Mesenchymal stem cell (in vitro differentiated cells and primary cell): ENCODE measurements at regions not wholly inside any gene's neighbourhood (a gene's known extent, or its start where the extent isn't known, plus 50 kb on each side); places are given as distances from the start of the nearest gene placed in this dataset.
A peak's percentile ranks its signal among the peaks of the same experiment; 100 is the strongest.

Source experiments
- DNase-seq: peaks from one replicate; pipeline ENCODE4 v3.0.0-alpha.2; 2013
- H2AFZ ChIP-seq: one replicate; pipeline ENCODE4 v1.6.1; 2013; ENCODE audit warnings: low read depth, mild to moderate bottlenecking, control low read depth, inconsistent platforms, low read length, moderate library complexity
- H2AK5ac ChIP-seq: 2 replicates; pipeline ENCODE4 v1.6.1; 2013; ENCODE audit warnings: low read length, moderate library complexity, mild to moderate bottlenecking, inconsistent platforms; ENCODE audit not compliant: severe bottlenecking
- H2BK120ac ChIP-seq: one replicate; pipeline ENCODE4 v1.6.1; 2013; ENCODE audit warnings: low read depth, mild to moderate bottlenecking, inconsistent platforms, low read length, moderate library complexity
- H2BK12ac ChIP-seq, 2 experiments: one replicate each; pipeline ENCODE4 v1.6.1; 2013; ENCODE audit warnings: inconsistent platforms in 2 of 2, low read length in 2 of 2, mild to moderate bottlenecking in 2 of 2, moderate library complexity in 2 of 2, control low read depth in 1 of 2
- H2BK15ac ChIP-seq: one replicate; pipeline ENCODE4 v1.6.1; 2013; ENCODE audit warnings: mild to moderate bottlenecking, low read depth, inconsistent platforms; ENCODE audit not compliant: poor library complexity, severe bottlenecking
- H2BK5ac ChIP-seq: 2 replicates; pipeline ENCODE4 v1.6.1; 2013; ENCODE audit warnings: low read depth, mild to moderate bottlenecking, low read length, control low read depth, inconsistent platforms; ENCODE audit not compliant: poor library complexity, severe bottlenecking
- H3K14ac ChIP-seq, 2 experiments: one replicate each; pipeline ENCODE4 v1.6.1; 2013; ENCODE audit warnings: inconsistent platforms in 2 of 2, low read length in 2 of 2, control low read depth in 1 of 2, mild to moderate bottlenecking in 1 of 2, moderate library complexity in 1 of 2
- H3K18ac ChIP-seq, 2 experiments: one replicate each; pipeline ENCODE4 v1.6.1; 2013; ENCODE audit warnings: inconsistent platforms in 2 of 2, low read length in 2 of 2, control low read depth in 1 of 2, low read depth in 1 of 2, mild to moderate bottlenecking in 1 of 2
- H3K23ac ChIP-seq, 2 experiments: one replicate each; pipeline ENCODE4 v1.6.1; 2013; ENCODE audit warnings: inconsistent platforms in 2 of 2, low read length in 2 of 2, mild to moderate bottlenecking in 2 of 2, moderate library complexity in 2 of 2, control low read depth in 1 of 2
- H3K27ac ChIP-seq: 2 replicates; pipeline ENCODE4 v1.5.1; 2013; ENCODE audit warnings: mild to moderate bottlenecking, moderate library complexity, low read length, control low read depth, inconsistent platforms; ENCODE audit not compliant: poor library complexity, severe bottlenecking
- H3K27me3 ChIP-seq, 2 experiments: 2 replicates each; pipeline versions ENCODE4 v1.6.1 to v1.7.0; 2013; ENCODE audit warnings: low read length in 2 of 2, mild to moderate bottlenecking in 2 of 2, moderate library complexity in 2 of 2, control low read depth in 1 of 2, inconsistent platforms in 1 of 2; ENCODE audit not compliant: control insufficient read depth in 1 of 2, insufficient read depth in 1 of 2
- H3K36me3 ChIP-seq, 2 experiments: 2 replicates each; pipeline versions ENCODE4 v1.6.1 to v1.7.0; 2013; ENCODE audit warnings: low read length in 2 of 2, control low read depth in 1 of 2, inconsistent platforms in 1 of 2, low read depth in 1 of 2, mild to moderate bottlenecking in 1 of 2; ENCODE audit not compliant: insufficient read depth in 2 of 2, control insufficient read depth in 1 of 2
- H3K4ac ChIP-seq, 2 experiments: one replicate each; pipeline ENCODE4 v1.6.1; 2013; ENCODE audit warnings: inconsistent platforms in 2 of 2, low read length in 2 of 2, mild to moderate bottlenecking in 2 of 2, moderate library complexity in 2 of 2, control low read depth in 1 of 2, low read depth in 1 of 2
- H3K4me1 ChIP-seq: 2 replicates; pipeline ENCODE4 v1.6.1; 2013; ENCODE audit warnings: low read depth, low read length, control low read depth; ENCODE audit not compliant: control insufficient read depth, insufficient read depth
- H3K4me2 ChIP-seq: 2 replicates; pipeline ENCODE4 v1.6.1; 2013; ENCODE audit warnings: low read length, mild to moderate bottlenecking, inconsistent platforms; ENCODE audit not compliant: poor library complexity, severe bottlenecking
- H3K4me3 ChIP-seq, 2 experiments: 2 replicates each; pipeline versions ENCODE4 v1.5.1 to v1.7.0; 2013; ENCODE audit warnings: low read length in 2 of 2, mild to moderate bottlenecking in 2 of 2, control low read depth in 1 of 2, low read depth in 1 of 2; ENCODE audit not compliant: insufficient read depth in 1 of 2
- H3K79me1 ChIP-seq: replicated peaks from 2 replicates; pipeline ENCODE4 v1.6.1; 2013; ENCODE audit warnings: mild to moderate bottlenecking, control low read depth, low read length, inconsistent platforms; ENCODE audit not compliant: poor library complexity, severe bottlenecking
- H3K9ac ChIP-seq: 2 replicates; pipeline ENCODE4 v1.7.0; 2013; ENCODE audit warnings: mild to moderate bottlenecking, low read length, moderate library complexity
- H3K9me3 ChIP-seq: 2 replicates; pipeline ENCODE4 v1.7.0; 2013; ENCODE audit warnings: mild to moderate bottlenecking, low read length; ENCODE audit not compliant: control insufficient read depth
- H4K8ac ChIP-seq: one replicate; pipeline ENCODE4 v1.6.1; 2013; ENCODE audit warnings: inconsistent platforms, mild to moderate bottlenecking, low read length, moderate library complexity
- H4K91ac ChIP-seq: one replicate; pipeline ENCODE4 v1.6.1; 2013; ENCODE audit warnings: mild to moderate bottlenecking, low read length, inconsistent platforms
- WGBS: methylation state at CpG from one replicate; pipeline ENCODE4 v1.1.7; 2013; ENCODE audit warnings: mixed read lengths; 5-methylcytosine and 5-hydroxymethylcytosine counted together

GRCh38 chr12:67579662-67580003, 68.9 kb upstream of the DYRK2 start:
- WGBS, result 80% methylated on average over 1 of the region's 1 CpG
- no peak overlapping the region for H2AFZ ChIP-seq

GRCh38 chr12:67582238-67582834, 66.2 kb upstream of the DYRK2 start:
- no peak overlapping the region for H3K4ac ChIP-seq
- H3K9ac ChIP-seq, result no peak overlapping the region
- H3K14ac ChIP-seq, result no peak overlapping the region
- H2BK12ac ChIP-seq, result no peak overlapping the region
- no peak overlapping the region for H2AFZ ChIP-seq
- DNase-seq, result no peak
- no peak overlapping the region for H2BK120ac ChIP-seq
- H4K91ac ChIP-seq, result no peak overlapping the region
- no peak overlapping the region for H3K18ac ChIP-seq
- H3K27me3 ChIP-seq, result no peaks in the 10 kb centered on the region
- H2AK5ac ChIP-seq, result no peak overlapping the region
- H3K4me1 ChIP-seq, result peaks cover 2% of the 10 kb centered on the region
- H3K36me3 ChIP-seq, result no peaks in the 10 kb centered on the region
- H3K27ac ChIP-seq, result no peak overlapping the region
- no peak overlapping the region for H3K23ac ChIP-seq
- H3K4me2 ChIP-seq, result no peak overlapping the region
- H4K8ac ChIP-seq, result no peak overlapping the region
- H2BK5ac ChIP-seq, result no peak overlapping the region
- H3K79me1 ChIP-seq, result no peaks in the 10 kb centered on the region
- H3K4me3 ChIP-seq, result no peak overlapping the region
- 91% methylated on average over 3 of the region's 3 CpGs for WGBS
- H3K9me3 ChIP-seq, result peaks cover 3% of the 10 kb centered on the region
- H2BK15ac ChIP-seq, result no peak overlapping the region

More at GRCh38 chr12:67579662-67580003, 68.9 kb upstream of the DYRK2 start:
- peaks cover 3% of the 10 kb centered on the region for H3K9me3 ChIP-seq
- H3K4me2 ChIP-seq, result no peak overlapping the region
- H3K9ac ChIP-seq, result no peak overlapping the region
- H3K4me3 ChIP-seq, result no peak overlapping the region
- no peak overlapping the region for H4K91ac ChIP-seq
- H3K79me1 ChIP-seq, result no peaks in the 10 kb centered on the region
- no peak overlapping the region for H2BK120ac ChIP-seq
- peak overlapping the region; percentile 24 for H3K27ac ChIP-seq
- H2BK15ac ChIP-seq, result no peak overlapping the region
- DNase-seq, result no peak
- peak overlapping the region in 1 of 2 experiments; percentile 41 for H3K4ac ChIP-seq
- H4K8ac ChIP-seq, result no peak overlapping the region
- H2AK5ac ChIP-seq, result peak overlapping the region; percentile 36
- H3K18ac ChIP-seq, result no peak overlapping the region
- H3K36me3 ChIP-seq, result no peaks in the 10 kb centered on the region
- no peak overlapping the region for H3K23ac ChIP-seq
- no peaks in the 10 kb centered on the region for H3K27me3 ChIP-seq
- H3K14ac ChIP-seq, result no peak overlapping the region
- peaks cover 2% of the 10 kb centered on the region for H3K4me1 ChIP-seq
- no peak overlapping the region for H2BK5ac ChIP-seq
- H2BK12ac ChIP-seq, result no peak overlapping the region

GRCh38 chr12:67582844-67583243, 65.7 kb upstream of the DYRK2 start:
- WGBS, result no CpG with 5 or more reads among the region's 2 CpGs

GRCh38 chr12:67586951-67587350, 61.6 kb upstream of the DYRK2 start:
- no peak overlapping the region for H3K18ac ChIP-seq
- 75% methylated on average over 4 of the region's 4 CpGs for whole genome bisulfite sequencing
- no peaks in the 10 kb centered on the region for H3K27me3 ChIP-seq
- H2AFZ ChIP-seq, result no peak overlapping the region
- no peaks in the 10 kb centered on the region for H3K79me1 ChIP-seq
- no peak overlapping the region for H4K91ac ChIP-seq
- H2AK5ac ChIP-seq, result no peak overlapping the region
- H3K27ac ChIP-seq, result no peak overlapping the region
- H3K14ac ChIP-seq, result no peak overlapping the region
- H3K23ac ChIP-seq, result no peak overlapping the region
- no peak overlapping the region for H3K4ac ChIP-seq
- no peak overlapping the region for H2BK12ac ChIP-seq
- H2BK120ac ChIP-seq, result no peak overlapping the region
- H3K4me3 ChIP-seq, result no peak overlapping the region
- H3K9ac ChIP-seq, result no peak overlapping the region
- no peak overlapping the region for H2BK15ac ChIP-seq
- DNase-seq, result no peak
- no peaks in the 10 kb centered on the region for H3K36me3 ChIP-seq
- H3K4me2 ChIP-seq, result no peak overlapping the region
- H3K4me1 ChIP-seq, result no peaks in the 10 kb centered on the region
- no peak overlapping the region for H4K8ac ChIP-seq
- no peaks in the 10 kb centered on the region for H3K9me3 ChIP-seq
- no peak overlapping the region for H2BK5ac ChIP-seq

More at GRCh38 chr12:67582844-67583243, 65.7 kb upstream of the DYRK2 start:
- H3K9ac ChIP-seq, result no peak overlapping the region
- H3K4ac ChIP-seq, result no peak overlapping the region
- H3K27ac ChIP-seq, result no peak overlapping the region
- no peak overlapping the region for H2BK120ac ChIP-seq
- H2BK12ac ChIP-seq, result no peak overlapping the region
- H3K18ac ChIP-seq, result no peak overlapping the region
- H3K79me1 ChIP-seq, result no peaks in the 10 kb centered on the region
- H3K14ac ChIP-seq, result no peak overlapping the region
- no peak overlapping the region for H3K4me2 ChIP-seq
- H4K91ac ChIP-seq, result no peak overlapping the region
- peaks cover 2% of the 10 kb centered on the region for H3K4me1 ChIP-seq
- no peak for DNase-seq
- H3K4me3 ChIP-seq, result no peak overlapping the region
- no peak overlapping the region for H4K8ac ChIP-seq
- peaks cover under 1% of the 10 kb centered on the region for H3K9me3 ChIP-seq
- H2AFZ ChIP-seq, result no peak overlapping the region
- no peak overlapping the region for H3K23ac ChIP-seq
- no peaks in the 10 kb centered on the region for H3K36me3 ChIP-seq
- H2AK5ac ChIP-seq, result no peak overlapping the region
- H2BK5ac ChIP-seq, result no peak overlapping the region
- no peaks in the 10 kb centered on the region for H3K27me3 ChIP-seq
- no peak overlapping the region for H2BK15ac ChIP-seq
